Vagina (tissue), 2 donors: ENCODE measurements at regions not wholly inside any gene's neighbourhood (a gene's known extent, or its start where the extent isn't known, plus 50 kb on each side); places are given as distances from the start of the nearest gene placed in this dataset.

Source experiments
- DNase-seq, 2 donors: peaks; one replicate each; pipeline ENCODE4 v3.0.0-alpha.2; 2017; ENCODE audit errors: extremely low spot score in 2 of 2
- H3K27ac ChIP-seq: fragments of 200-600 bp; sonication (generic); one replicate; pipeline ENCODE4 v1.5.1; 2019
- H3K27me3 ChIP-seq: fragments of 200-600 bp; sonication (generic); one replicate; pipeline ENCODE4 v1.5.1; 2019
- H3K36me3 ChIP-seq, 2 donors: fragments of 200-600 bp; sonication (generic); one replicate each; pipeline ENCODE4 v1.5.1; 2017 to 2019
- H3K4me1 ChIP-seq: fragments of 200-600 bp; sonication (generic); one replicate; pipeline ENCODE4 v1.5.1; 2019
- H3K4me3 ChIP-seq, 2 donors: fragments of 200-600 bp; sonication (generic); 1 replicate in 1 of 2; 2 replicates in 1 of 2; pipeline ENCODE4 v1.5.1; 2016 to 2019
- H3K9me3 ChIP-seq: fragments of 200-600 bp; sonication (generic); one replicate; pipeline ENCODE4 v1.5.1; 2019
- POLR2A ChIP-seq, 2 donors: fragments of 450-650 bp; IDR thresholded peaks; one replicate each; pipeline ENCODE4 v1.6.1; 2017; ENCODE audit warnings: antibody characterized with exemption in 2 of 2, mild to moderate bottlenecking in 2 of 2, moderate library complexity in 2 of 2
- POLR2AphosphoS5 ChIP-seq, 2 donors: sonication (generic); formaldehyde crosslinking; IDR thresholded peaks; one replicate each; pipeline ENCODE4 v1.9.0; 2017; ENCODE audit warnings: antibody characterized with exemption in 2 of 2, mild to moderate bottlenecking in 2 of 2, low read depth in 1 of 2; ENCODE audit not compliant: insufficient read depth in 1 of 2
- intact Hi-C: fragments of 100-400 bp; cut with DNase I; formaldehyde crosslinking; loops from one replicate; pipeline ENCODE4 v1.15.1; 2023
- TF ChIP-seq, protein P1 (sequence below), 3 experiments: fragments of 450-650 bp in 2 of 3; fragments of 200-600 bp in 1 of 3; sonication (generic) in 1 of 3; IDR thresholded peaks; one replicate each; pipeline ENCODE4 v1.5.1; 2017 to 2019; ENCODE audit warnings: antibody characterized with exemption in 3 of 3, mild to moderate bottlenecking in 2 of 3, moderate library complexity in 2 of 3

DNA sequence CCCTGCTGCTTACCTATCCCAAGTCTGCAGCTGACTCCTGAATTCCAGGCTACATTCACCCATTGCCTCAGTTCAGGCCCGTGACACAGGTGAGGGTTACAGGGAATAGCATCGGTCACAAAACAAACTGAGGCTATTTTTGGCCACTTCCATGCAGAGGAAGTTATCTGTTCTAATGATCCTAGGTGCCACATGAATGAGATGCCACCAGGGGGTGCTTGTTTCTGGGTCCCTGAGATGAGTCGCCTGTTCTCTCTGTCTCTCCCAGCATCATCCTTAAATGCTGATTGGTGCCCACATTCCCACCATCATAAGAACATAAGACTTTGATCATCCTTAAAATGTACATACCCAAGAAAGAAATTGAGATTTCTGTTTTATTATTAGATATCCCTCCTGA is 119.0 kb upstream of the CELF4 start:
- Histone ChIP-seq H3K27ac (no peak overlapping the region), H3K4me3 (no peak overlapping the region), H3K36me3 (no peaks in the 10 kb centered on the region), H3K9me3 (no peaks in the 10 kb centered on the region), H3K4me1 (no peaks in the 10 kb centered on the region), H3K27me3 (no peaks in the 10 kb centered on the region)
- TF ChIP-seq POLR2AphosphoS5 (IDR thresholded peaks at IDR 0.05; ENCODE audit: insufficient read depth in 1 of 2, low read depth in 1 of 2) (no peak), POLR2A (IDR thresholded peaks at IDR 0.05) (no peak)
- TF ChIP-seq, protein P1, sequence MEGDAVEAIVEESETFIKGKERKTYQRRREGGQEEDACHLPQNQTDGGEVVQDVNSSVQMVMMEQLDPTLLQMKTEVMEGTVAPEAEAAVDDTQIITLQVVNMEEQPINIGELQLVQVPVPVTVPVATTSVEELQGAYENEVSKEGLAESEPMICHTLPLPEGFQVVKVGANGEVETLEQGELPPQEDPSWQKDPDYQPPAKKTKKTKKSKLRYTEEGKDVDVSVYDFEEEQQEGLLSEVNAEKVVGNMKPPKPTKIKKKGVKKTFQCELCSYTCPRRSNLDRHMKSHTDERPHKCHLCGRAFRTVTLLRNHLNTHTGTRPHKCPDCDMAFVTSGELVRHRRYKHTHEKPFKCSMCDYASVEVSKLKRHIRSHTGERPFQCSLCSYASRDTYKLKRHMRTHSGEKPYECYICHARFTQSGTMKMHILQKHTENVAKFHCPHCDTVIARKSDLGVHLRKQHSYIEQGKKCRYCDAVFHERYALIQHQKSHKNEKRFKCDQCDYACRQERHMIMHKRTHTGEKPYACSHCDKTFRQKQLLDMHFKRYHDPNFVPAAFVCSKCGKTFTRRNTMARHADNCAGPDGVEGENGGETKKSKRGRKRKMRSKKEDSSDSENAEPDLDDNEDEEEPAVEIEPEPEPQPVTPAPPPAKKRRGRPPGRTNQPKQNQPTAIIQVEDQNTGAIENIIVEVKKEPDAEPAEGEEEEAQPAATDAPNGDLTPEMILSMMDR (IDR thresholded peaks at IDR 0.05), result no peak
- intact Hi-C loops, result no loop called here
- no peak for DNase-seq

DNA sequence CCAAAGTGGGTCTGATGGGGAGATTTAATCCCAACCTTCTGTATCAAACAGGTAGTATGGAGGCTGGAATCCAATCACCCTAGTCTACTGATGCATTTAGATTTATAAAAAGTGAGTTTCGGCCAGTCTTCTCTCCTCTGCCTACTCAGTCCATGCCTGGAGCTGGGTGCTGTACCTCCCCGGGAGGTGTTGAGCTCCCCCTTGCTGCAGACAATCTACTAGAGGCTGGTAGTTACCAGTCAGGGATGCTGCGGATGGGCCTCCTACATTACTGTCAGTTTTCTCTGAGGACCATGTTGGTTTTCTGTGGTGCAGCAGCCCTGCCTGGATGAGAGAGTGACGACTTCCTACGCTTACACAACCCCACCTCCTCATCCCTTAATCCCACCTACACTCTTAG is 118.6 kb upstream of the CELF4 start:
- Histone ChIP-seq H3K27ac (no peak overlapping the region), H3K4me1 (no peaks in the 10 kb centered on the region), H3K27me3 (no peaks in the 10 kb centered on the region), H3K36me3 (no peaks in the 10 kb centered on the region), H3K9me3 (no peaks in the 10 kb centered on the region), H3K4me3 (no peak overlapping the region)
- TF ChIP-seq, protein P1 (IDR thresholded peaks at IDR 0.05), result no peak
- TF ChIP-seq POLR2A (IDR thresholded peaks at IDR 0.05) (no peak), POLR2AphosphoS5 (IDR thresholded peaks at IDR 0.05; ENCODE audit: insufficient read depth in 1 of 2, low read depth in 1 of 2) (no peak)
- DNase-seq, result no peak
- intact Hi-C loops, result no loop called here

DNA sequence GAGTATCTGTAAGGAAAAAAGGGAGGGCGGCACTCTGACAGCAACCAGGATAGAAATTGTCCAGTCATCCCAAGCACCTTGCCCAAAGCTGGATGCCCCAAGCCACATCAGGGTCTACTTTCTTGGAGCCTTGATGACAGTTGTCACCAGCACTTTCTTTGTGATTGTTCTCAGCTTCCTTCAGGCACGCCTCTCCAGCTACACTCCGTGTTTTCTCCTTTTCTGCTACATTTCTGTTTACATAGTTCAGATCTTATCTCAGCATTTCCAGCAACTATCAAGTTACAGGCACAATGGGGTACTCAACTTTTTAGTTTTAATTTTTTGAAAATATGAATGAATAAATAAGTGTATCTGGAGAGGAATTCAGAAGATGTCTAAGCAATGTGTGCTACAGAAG is 115.3 kb upstream of the CELF4 start:
- no peaks in the 10 kb centered on the region for H3K36me3 ChIP-seq
- intact Hi-C loops, result no loop called here
- H3K4me3 ChIP-seq, result no peak overlapping the region
- no peak overlapping the region for H3K27ac ChIP-seq
- no peaks in the 10 kb centered on the region for H3K9me3 ChIP-seq
- DNase-seq, result no peak
- TF ChIP-seq POLR2AphosphoS5 (IDR thresholded peaks at IDR 0.05; ENCODE audit: insufficient read depth in 1 of 2, low read depth in 1 of 2) (no peak), POLR2A (IDR thresholded peaks at IDR 0.05) (no peak)
- TF ChIP-seq, protein P1 (IDR thresholded peaks at IDR 0.05), result no peak
- H3K4me1 ChIP-seq, result no peaks in the 10 kb centered on the region
- H3K27me3 ChIP-seq, result no peaks in the 10 kb centered on the region

DNA sequence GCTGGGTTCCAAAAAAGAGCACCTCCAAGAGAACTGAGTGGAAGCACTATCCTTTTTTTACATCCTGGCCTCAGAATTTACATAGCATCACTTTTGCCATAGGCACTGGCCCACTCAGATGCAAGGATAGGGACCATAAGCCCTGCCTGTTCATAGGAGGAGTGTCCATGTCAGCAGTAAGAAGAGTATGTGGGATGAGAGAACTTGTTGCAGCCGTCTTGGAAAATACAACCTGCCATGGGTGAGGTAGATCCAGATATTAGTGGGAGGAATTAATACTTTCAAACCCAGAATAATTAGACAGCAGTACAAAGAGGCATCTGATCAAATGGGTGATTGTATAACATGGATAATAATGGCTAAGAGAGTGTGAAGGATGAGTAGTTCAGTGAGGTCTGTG is 110.7 kb upstream of the CELF4 start:
- intact Hi-C loops, result no loop called here
- Histone ChIP-seq H3K4me3 (no peak overlapping the region), H3K27me3 (no peaks in the 10 kb centered on the region), H3K27ac (no peak overlapping the region), H3K9me3 (no peaks in the 10 kb centered on the region), H3K36me3 (no peaks in the 10 kb centered on the region), H3K4me1 (no peaks in the 10 kb centered on the region)
- no peak for DNase-seq
- TF ChIP-seq POLR2A (IDR thresholded peaks at IDR 0.05), result no peak
- TF ChIP-seq, protein P1 (IDR thresholded peaks at IDR 0.05), result no peak

DNA sequence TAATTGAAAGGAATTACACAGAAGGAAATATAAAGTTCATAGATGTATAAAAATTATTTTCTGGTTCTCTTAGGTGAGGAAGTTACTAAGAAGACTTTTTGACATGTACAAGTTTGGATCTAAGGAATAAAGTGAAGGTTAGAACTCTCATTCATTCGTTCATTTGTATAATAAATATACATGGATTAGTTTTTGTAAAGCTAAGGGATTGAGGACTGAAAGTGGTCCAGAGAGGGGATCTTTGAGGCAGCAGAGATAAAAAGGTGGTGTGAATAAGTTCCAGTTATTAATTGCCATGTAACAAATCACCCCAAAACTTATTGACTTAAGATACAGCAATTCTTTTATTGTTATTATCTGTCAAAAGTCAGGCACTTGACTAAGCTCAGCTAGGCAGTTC is 110.1 kb upstream of the CELF4 start:
- DNase-seq, result no peak
- H3K4me1 ChIP-seq, result no peaks in the 10 kb centered on the region
- H3K36me3 ChIP-seq, result no peaks in the 10 kb centered on the region
- no peaks in the 10 kb centered on the region for H3K9me3 ChIP-seq
- intact Hi-C loops, result no loop called here
- no peaks in the 10 kb centered on the region for H3K27me3 ChIP-seq
- no peak for TF ChIP-seq POLR2AphosphoS5 (IDR thresholded peaks at IDR 0.05; ENCODE audit: insufficient read depth in 1 of 2, low read depth in 1 of 2)
- no peak for TF ChIP-seq POLR2A (IDR thresholded peaks at IDR 0.05)
- TF ChIP-seq, protein P1 (IDR thresholded peaks at IDR 0.05), result no peak
- no peak overlapping the region for H3K4me3 ChIP-seq
- H3K27ac ChIP-seq, result no peak overlapping the region
